Esophagus muscularis mucosa (tissue), 4 donors: ENCODE measurements at regions not wholly inside any gene's neighbourhood (a gene's known extent, or its start where the extent isn't known, plus 50 kb on each side); places are given as distances from the start of the nearest gene placed in this dataset.
A peak's percentile ranks its signal among the peaks of the same experiment; 100 is the strongest.

Source experiments
- DNase-seq: peaks from one replicate; pipeline ENCODE4 v3.0.0-alpha.2; 2017; ENCODE audit errors: extremely low spot score
- H3K27ac ChIP-seq, 4 donors: fragments of 200-600 bp; sonication (generic); replicated peaks in 1 of 4; 1 replicate in 3 of 4; 2 replicates in 1 of 4; pipeline ENCODE4 v1.5.1; 2016 to 2019; ENCODE audit warnings: mild to moderate bottlenecking in 1 of 4
- H3K27me3 ChIP-seq, 4 donors: fragments of 200-600 bp; sonication (generic); one replicate each; pipeline versions ENCODE4 v1.5.1 to v1.6.0; 2016 to 2019
- H3K36me3 ChIP-seq, 4 donors: fragments of 200-600 bp; sonication (generic); one replicate each; pipeline ENCODE4 v1.5.1; 2016 to 2019
- H3K4me1 ChIP-seq, 4 donors: fragments of 200-600 bp; sonication (generic); one replicate each; pipeline ENCODE4 v1.5.1; 2016 to 2019
- H3K4me3 ChIP-seq, 4 donors: fragments of 200-600 bp; sonication (generic); 1 replicate in 2 of 4; 2 replicates in 2 of 4; pipeline ENCODE4 v1.5.1; 2016 to 2019; ENCODE audit warnings: mild to moderate bottlenecking in 4 of 4, moderate library complexity in 1 of 4
- H3K9me3 ChIP-seq, 4 donors: fragments of 200-600 bp; sonication (generic); 1 replicate in 3 of 4; 2 replicates in 1 of 4; pipeline ENCODE4 v1.5.1; 2016 to 2019
- CTCF ChIP-seq, 3 experiments: fragments of 200-600 bp in 2 of 3; fragments of 450-650 bp in 1 of 3; sonication (generic) in 2 of 3; IDR thresholded peaks; one replicate each; pipeline ENCODE4 v1.5.1; 2017 to 2019; ENCODE audit warnings: antibody characterized with exemption in 3 of 3, mild to moderate bottlenecking in 2 of 3, moderate library complexity in 1 of 3
- EP300 ChIP-seq: sonication (generic); formaldehyde crosslinking; IDR thresholded peaks from one replicate; pipeline ENCODE4 v1.6.1; 2017; ENCODE audit warnings: antibody characterized with exemption
- POLR2A ChIP-seq: fragments of 450-650 bp; IDR thresholded peaks from one replicate; pipeline ENCODE4 v1.6.1; 2017; ENCODE audit warnings: antibody characterized with exemption, moderate library complexity, mild to moderate bottlenecking, low read depth
- POLR2AphosphoS5 ChIP-seq, 2 donors: sonication (generic); formaldehyde crosslinking; IDR thresholded peaks; one replicate each; pipeline ENCODE4 v1.6.1; 2017; ENCODE audit warnings: antibody characterized with exemption in 2 of 2
- WGBS: methylation state at CpG from one replicate; pipeline ENCODE4 v1.1.5; 2018; 5-methylcytosine and 5-hydroxymethylcytosine counted together
- intact Hi-C: fragments of 100-400 bp; cut with DNase I; formaldehyde crosslinking; loops from one replicate; pipeline ENCODE4 v1.15.1; 2023

DNA sequence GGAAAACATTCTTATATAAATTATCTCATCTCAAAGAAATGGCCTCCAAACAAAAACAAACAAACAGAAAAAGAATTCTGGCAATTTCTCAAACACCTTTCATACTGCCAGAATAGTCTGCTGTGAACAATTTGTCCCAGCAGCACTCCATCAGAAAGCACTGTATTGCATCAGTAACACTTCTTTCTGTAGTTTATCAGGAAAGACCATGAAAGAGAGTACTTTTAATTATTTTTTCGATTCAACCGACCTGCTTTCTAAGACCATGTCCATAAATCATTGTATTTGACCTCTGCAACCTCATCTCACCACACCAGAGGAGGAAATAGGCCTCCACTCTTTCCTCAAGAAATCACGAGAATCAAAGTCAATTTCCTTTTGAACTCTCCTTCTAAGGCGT lies 1579.9 kb downstream of the MRPL39 start:
- intact Hi-C loops, result no loop called here
- Histone ChIP-seq H3K4me3 (no peak overlapping the region), H3K4me1 (no peaks in the 10 kb centered on the region), H3K36me3 (no peaks in the 10 kb centered on the region), H3K27me3 (no peaks in the 10 kb centered on the region), H3K9me3 (no peaks in the 10 kb centered on the region), H3K27ac (no peak overlapping the region)
- 41% methylated on average over 4 of the region's 4 CpGs for WGBS
- DNase-seq, result no peak
- no peak for TF ChIP-seq EP300
- no peak for TF ChIP-seq POLR2A
- TF ChIP-seq POLR2AphosphoS5 (IDR thresholded peaks at IDR 0.05), result no peak
- TF ChIP-seq CTCF (IDR thresholded peaks at IDR 0.05), result no peak

- Histone ChIP-seq H3K27me3 (no peaks in the 10 kb centered on the region), H3K4me1 (no peaks in the 10 kb centered on the region), H3K27ac (no peak overlapping the region), H3K9me3 (peaks cover 0 to 5% (median 0%) of the 10 kb centered on the region in 4 donors), H3K36me3 (no peaks in the 10 kb centered on the region), H3K4me3 (no peak overlapping the region)
- 23% methylated on average over 3 of the region's 3 CpGs for WGBS
- intact Hi-C loops, result no loop called here
- no peak for DNase-seq
- no peak for TF ChIP-seq POLR2AphosphoS5 (IDR thresholded peaks at IDR 0.05)
Observed at GRCh38 chr21:24025101-24025500, 1582.2 kb downstream of the MRPL39 start.

DNA sequence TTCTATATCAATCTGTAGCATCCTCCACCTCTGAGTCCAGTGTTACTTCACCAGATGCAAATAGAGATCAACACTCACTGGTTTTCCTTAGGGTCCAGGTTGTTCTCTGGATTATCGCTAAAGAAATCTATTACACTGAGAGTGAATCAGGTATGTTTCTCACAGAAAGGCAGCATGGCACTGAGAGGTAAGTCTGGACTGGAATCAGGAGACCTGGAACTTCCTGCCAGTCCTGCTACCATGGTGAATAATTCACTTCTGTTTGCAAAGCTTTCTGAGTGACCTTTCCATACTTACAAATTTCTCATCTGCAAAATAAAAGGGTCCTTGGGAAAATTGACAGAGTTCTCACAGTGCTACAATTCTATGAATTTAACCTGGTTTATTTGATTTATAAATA lies 1583.3 kb downstream of the MRPL39 start:
- Histone ChIP-seq H3K4me3 (no peak overlapping the region), H3K27ac (no peak overlapping the region), H3K9me3 (peaks cover 0 to 7% (median 0%) of the 10 kb centered on the region in 4 donors), H3K4me1 (no peaks in the 10 kb centered on the region), H3K36me3 (no peaks in the 10 kb centered on the region), H3K27me3 (no peaks in the 10 kb centered on the region)
- intact Hi-C loops, result no loop called here
- no peak for DNase-seq
- WGBS, result 87% methylated on average over 1 of the region's 1 CpG
- TF ChIP-seq CTCF (IDR thresholded peaks at IDR 0.05), result no peak

GRCh38 chr21:24023402-24023801 lies 1583.9 kb downstream of the MRPL39 start:
- intact Hi-C loops, result no loop called here
- no peaks in the 10 kb centered on the region for H3K4me1 ChIP-seq
- H3K27me3 ChIP-seq, result no peaks in the 10 kb centered on the region
- no peak for DNase-seq
- 49% methylated on average over 3 of the region's 3 CpGs for WGBS
- H3K9me3 ChIP-seq, result peaks cover 0 to 7% (median 0%) of the 10 kb centered on the region in 4 donors
- no peaks in the 10 kb centered on the region for H3K36me3 ChIP-seq
- no peak overlapping the region for H3K27ac ChIP-seq
- H3K4me3 ChIP-seq, result no peak overlapping the region
- TF ChIP-seq POLR2AphosphoS5 (IDR thresholded peaks at IDR 0.05) (no peak), CTCF (IDR thresholded peaks at IDR 0.05) (no peak), POLR2A (no peak), EP300 (no peak)

DNA sequence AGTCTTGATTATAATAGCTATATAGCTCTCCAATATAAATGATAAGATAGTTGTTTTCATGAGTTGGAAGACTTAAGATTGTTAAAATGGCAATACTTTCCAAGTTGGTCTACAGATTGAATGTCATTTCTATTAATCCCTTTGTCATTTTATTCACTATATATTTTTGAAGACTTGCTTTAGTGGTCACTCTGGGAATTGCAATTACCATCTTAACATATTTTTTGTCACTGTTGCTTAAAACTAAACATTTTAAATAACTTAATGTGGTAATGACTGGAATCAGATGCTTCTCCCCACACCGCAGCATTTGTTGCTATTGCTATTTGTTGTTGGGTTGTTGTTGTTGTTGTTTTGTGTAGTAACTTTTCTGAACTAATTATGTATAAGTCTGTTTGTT lies 1592.9 kb downstream of the MRPL39 start:
- Histone ChIP-seq H3K27me3 (no peaks in the 10 kb centered on the region), H3K36me3 (no peaks in the 10 kb centered on the region), H3K27ac (no peak overlapping the region), H3K4me3 (no peak overlapping the region), H3K9me3 (no peaks in the 10 kb centered on the region), H3K4me1 (no peaks in the 10 kb centered on the region)
- intact Hi-C loops, result no loop called here
- 74% methylated on average over 1 of the region's 1 CpG for WGBS
- no peak for DNase-seq
- TF ChIP-seq CTCF (IDR thresholded peaks at IDR 0.05) (peak in 1 of 3 experiments; percentile 20), POLR2AphosphoS5 (IDR thresholded peaks at IDR 0.05) (no peak)
